GM19328 (cell line): ENCODE measurements at regions not wholly inside any gene's neighbourhood (a gene's known extent, or its start where the extent isn't known, plus 50 kb on each side); places are given as distances from the start of the nearest gene placed in this dataset.

Source experiments
- ATAC-seq: cut with Tn5 transposase; IDR thresholded peaks from one replicate; pipeline ENCODE4 v1.9.1; 2021; ENCODE audit warnings: mild to moderate bottlenecking, moderate library complexity; ENCODE audit not compliant: unreplicated experiment

DNA sequence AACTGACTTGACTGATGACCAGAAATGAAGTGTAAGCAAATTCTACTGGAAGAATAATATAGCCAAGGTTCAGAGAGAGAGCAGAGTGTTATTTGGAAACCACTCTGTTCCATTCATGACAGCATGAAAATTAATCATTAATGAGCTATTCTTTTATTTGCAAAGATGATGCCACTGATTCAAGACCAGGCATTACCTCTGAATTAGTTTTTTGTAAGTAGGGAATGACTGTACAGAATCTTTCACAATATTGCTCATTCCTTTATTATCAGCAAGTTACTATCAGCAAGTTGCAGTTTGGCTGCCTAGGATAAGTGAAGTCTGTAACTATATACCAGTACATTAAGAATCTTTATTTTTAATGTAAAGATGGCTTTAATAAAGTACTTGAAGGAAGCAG is 75.1 kb upstream of the RGMB start:
- ATAC-seq, result no peak

GRCh38 chr5:98700730-98701129 is 72.7 kb upstream of the RGMB start:
- no peak for ATAC-seq

GRCh38 chr5:98705841-98706240 is 67.6 kb upstream of the RGMB start:
- ATAC-seq, result no peak

- ATAC-seq, result no peak
Measured at GRCh38 chr5:98709681-98710080, 63.8 kb upstream of the RGMB start.

DNA sequence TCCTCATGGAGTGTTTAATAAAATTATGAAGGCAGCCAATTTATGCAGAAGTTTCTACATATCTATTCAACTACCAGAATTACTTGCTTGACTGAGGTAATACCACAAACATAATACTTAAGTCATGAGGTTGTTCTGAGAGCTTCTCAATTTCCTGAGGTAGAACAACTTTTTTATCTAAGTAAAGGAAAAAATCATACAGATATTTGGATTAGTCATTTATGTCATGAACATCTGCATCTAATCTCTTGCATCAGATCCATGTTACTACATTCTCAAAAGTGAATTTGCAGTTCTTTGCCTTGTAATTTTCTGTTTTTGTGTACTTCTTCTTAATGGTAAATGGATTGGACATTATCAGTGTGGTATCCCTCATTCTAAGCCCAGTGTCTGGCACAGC is 60.4 kb upstream of the RGMB start:
- no peak for ATAC-seq

GRCh38 chr5:98713856-98714255 is 59.6 kb upstream of the RGMB start:
- no peak for ATAC-seq

GRCh38 chr5:98714710-98715288 is 58.7 kb upstream of the RGMB start:
- no peak for ATAC-seq

- no peak for ATAC-seq
Measured at GRCh38 chr5:98721231-98721928, 52.1 kb upstream of the RGMB start.

DNA sequence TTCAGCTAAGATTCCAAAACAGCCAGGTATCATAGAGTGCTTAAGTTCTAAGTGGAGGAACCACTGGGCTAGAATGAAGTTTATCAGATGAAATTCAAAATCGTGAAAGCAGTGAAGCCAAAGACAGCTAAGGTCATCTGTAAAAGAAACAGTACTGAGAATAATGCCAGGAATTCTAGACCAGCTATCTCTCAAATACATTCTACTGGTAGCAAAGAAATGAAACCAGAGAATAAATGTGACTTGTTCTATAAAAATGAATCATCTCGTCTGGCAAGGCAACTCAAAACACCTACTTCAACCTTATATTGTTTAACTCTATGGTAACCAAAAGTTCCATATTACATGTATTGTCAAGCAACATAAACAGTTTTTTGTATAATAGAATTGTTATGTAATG is 51.3 kb upstream of the RGMB start:
- ATAC-seq, result no peak

- ATAC-seq, result no peak
Measured at GRCh38 chr5:98723061-98723460, 50.4 kb upstream of the RGMB start.
